ENCODE measurements at regions not wholly inside any gene's neighbourhood (a gene's known extent, or its start where the extent isn't known, plus 50 kb on each side); places are given as distances from the start of the nearest gene placed in this dataset.

- no peak for DNase-seq
These were observed 473.8 kb downstream of the TAFA4 start for GRCh38 chr3:68458581-68458980.

GRCh38 chr3:68448510-68449383 lies 483.6 kb downstream of the TAFA4 start:
- no peak for DNase-seq

GRCh38 chr3:68447885-68448284 lies 484.5 kb downstream of the TAFA4 start:
- DNase-seq, result no peak

- no peak for DNase-seq
These were observed 491.3 kb downstream of the TAFA4 start for GRCh38 chr3:68441054-68441453.

GRCh38 chr3:68436619-68437401 lies 495.5 kb downstream of the TAFA4 start:
- no peak for DNase-seq

DNA sequence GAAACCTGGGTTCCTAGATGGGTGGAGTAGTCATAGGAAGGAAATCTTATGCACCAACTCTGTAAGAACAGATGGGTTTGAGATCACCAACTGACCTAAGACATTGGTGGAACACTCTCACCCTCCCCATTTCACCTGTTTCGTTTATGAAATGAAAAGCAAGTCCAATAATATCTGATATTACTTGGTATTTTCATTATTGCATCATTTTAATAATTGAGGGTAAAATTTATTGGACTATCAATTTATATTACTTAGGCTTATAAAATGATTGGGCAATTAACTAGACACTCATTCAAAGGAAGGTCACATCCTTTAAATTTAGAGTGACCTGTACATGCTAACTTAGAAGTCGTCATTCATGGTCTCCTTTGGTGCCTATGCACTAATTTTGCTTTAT lies 503.9 kb downstream of the TAFA4 start:
- DNase-seq, result no peak

DNA sequence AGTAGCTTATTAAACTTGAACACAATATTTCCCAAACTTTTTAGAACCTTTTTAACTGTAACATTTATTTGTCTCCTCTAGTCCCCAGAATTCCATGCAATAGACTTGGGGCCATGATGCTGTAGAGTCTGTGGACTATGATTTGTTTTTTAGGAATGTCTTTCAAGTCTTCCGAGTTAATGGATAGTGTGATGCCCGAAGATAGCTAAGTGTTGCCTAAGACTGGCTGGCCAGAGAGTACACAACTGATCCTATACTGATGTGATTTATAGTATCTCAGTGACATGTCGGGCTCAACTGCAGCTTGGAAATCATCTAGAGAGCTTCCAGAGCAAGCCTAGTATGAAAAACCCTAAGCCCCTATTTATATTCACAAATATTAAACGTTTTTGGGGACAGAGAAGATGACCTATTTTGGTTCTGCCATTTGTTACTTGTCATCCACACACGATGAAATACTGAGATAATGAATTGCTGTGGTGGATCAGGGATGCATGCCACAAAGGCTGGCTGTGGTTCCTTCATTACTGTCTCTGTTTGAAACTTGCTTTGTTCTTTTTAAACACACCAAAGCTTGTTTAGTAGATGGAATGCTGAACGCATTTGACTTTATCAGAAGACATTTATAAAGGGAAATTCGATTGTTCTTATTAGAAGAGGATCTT lies 507.4 kb downstream of the TAFA4 start:
- no peak for DNase-seq

DNA sequence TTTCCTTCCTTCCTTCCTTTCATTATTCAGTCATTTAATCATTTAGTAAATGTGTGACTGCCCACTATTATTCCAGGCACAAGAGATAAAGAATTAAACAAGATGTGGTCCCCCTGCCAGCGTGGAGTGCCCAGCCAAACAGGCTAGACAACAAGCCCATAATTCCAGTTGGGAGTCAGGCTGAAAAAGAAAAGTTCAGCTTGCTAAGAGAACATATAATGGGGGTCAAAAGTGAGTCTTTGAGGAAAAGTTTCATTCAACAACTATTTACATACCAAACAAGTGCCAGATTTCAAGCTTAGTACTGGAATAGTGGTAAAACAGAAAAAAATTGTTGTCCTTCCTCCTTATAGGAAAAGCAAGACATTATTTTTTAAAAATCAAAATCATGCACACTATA lies 523.7 kb downstream of the TAFA4 start:
- DNase-seq, result no peak

DNA sequence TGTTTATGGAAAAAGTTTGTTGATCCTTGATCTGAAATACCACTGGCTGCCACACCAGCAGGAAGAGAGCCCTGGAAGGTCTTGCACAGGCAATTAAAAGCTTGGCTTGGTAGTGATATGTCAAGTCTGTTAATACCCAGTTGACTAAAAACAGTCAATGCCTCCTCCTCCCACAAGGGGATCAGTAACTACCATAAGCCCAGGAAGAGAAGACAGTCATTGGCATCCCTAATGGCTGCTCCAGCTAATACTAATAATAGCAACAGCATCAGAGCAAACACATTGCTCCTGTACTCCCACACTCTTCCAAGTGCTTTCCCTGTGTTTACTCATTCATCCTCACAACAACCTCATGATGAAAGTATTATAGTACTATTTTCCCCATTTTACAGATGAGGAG lies 528.6 kb downstream of the TAFA4 start:
- no peak for DNase-seq

DNA sequence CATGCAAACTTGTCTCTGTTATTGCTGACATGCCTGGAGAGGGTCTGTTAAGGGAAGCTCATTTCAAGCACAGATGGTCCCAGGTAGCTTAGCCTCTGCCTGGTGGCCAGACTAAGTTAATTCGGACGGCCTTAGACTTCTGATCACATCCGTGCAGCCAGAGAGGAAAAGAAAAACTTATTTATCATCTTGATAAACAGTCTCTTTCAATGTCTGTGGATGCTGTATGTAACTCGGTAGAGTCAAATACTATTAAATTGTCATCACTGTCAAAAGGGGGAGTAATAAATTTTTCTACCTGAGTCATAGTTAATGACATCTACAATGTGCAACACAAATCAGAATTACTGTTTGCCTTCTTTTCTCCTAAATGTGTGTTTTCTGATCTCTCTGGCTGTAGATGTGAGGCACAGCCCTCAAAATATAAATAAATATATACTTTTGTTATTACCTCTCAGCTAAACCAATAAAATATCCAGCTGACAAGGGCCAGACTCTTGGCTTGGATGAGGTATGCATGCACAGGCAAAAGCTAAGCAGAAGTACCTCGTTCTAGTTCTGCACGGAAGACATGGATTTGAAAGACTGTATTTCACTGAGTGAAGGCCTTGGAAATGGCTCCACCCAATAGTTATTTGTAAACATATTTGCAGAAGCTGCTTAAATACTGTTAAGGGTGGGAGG lies 530.0 kb downstream of the TAFA4 start:
- no peak for DNase-seq

- no peak for DNase-seq
These were observed 553.7 kb downstream of the TAFA4 start for GRCh38 chr3:68378631-68379030.

DNA sequence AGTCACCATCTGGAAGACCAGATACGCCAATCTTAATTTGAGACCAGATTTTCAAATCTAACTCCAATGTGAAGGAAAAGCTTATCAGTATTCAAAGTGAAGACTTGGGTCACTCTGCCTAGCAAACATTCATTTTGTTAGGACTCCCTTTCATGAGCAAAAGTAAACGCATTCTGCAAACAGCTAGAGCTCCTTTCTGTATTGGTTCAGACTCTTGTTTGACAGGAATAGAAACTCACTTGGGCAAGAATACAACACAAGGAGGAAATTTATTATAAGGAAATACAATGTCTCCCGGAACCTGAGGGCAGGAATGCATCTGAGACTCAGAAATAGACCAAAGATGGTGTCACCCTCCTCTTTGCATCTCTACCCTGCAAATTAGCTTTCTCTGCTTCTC lies 558.6 kb downstream of the TAFA4 start:
- DNase-seq, result no peak

DNA sequence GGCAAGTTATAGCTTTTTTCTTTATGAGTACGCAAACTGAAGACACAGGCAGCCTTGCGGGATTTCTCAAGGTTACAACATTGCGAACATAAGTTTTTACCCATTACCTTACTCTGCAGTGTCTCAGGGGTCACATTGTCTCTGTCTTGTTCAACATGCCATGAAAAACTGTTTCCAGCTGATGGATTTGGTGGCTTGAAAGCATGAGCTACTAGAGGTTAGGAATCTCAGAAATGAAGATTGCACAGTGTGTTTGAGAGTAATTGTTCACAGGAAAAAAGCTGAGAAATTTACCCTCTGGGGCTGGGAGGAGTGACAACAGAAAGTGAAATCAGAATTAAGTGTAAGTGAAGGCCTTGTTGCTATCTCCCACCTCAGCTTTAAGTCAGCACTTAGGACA lies 568.6 kb downstream of the TAFA4 start:
- no peak for DNase-seq

GRCh38 chr3:68360492-68360891 lies 571.9 kb downstream of the TAFA4 start:
- no peak for DNase-seq

DNA sequence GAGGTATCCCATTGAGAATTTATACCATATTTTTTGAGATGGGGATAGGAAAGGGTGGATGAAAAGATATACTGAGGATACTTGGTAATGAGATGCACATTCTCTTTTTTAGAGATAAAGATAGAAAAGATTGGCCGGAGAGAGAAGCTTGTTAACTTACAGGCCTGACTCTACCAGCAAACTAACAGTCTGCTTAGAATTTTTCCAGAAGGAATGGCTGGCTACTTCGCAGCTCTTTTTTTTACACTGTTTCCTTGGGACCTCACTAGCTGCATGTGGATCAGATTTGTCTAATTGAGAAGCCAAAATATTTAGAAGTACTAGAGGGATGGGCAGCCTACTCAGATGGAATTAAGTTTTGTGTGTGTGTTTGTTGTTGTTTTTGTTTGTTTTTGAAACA lies 586.6 kb downstream of the TAFA4 start:
- DNase-seq, result no peak

DNA sequence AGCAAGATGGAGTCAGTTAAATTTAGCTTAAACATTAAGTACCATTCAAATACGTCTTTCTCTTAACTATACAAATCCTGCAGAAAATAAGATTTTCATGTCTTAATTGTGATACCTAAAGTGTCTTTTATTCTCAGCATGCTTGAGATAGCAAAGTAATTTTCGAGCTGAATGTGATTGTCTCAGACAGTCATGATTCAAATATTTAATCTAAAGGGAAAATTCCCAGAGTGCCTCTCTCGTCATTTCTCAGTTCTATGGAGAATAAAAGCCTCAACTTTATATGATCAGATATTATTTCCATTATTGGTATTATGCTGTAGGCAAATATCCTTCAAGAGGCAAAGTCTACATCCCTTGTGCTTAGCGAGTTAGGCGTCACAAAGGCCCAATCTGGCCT lies 589.9 kb downstream of the TAFA4 start:
- no peak for DNase-seq

- DNase-seq, result no peak
These were observed 596.3 kb downstream of the TAFA4 start for GRCh38 chr3:68336042-68336441.

DNA sequence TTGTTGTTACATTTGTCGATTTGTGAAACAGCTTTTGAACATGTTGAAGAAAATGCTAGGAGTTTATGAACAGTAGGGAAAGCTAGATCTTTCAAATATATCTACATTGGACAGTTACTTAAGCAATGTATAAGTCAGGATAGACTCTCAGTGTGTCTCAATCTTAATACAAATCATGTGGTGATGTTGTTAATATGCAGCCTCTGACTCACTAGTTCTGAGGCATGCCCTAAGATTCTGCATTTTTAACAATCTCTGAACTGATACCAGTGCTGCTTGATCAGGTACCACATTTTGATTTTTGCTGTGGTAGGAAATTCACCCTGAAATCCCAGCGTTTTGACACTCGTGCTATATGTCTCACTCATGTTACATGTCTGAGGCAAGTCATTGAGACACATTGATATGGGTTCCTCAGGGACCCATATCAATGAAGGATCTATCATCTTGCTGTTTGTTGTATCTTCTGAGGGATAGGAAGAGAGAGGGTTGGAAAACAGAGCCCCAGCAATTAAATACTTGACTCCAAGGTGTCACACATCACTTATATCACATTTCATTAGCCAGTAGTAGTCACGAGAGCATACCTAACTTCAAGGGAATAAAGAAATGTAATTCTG lies 597.9 kb downstream of the TAFA4 start:
- DNase-seq, result no peak

- DNase-seq, result no peak
These were observed 604.3 kb downstream of the TAFA4 start for GRCh38 chr3:68328049-68328448.

GRCh38 chr3:68315964-68316363 lies 616.4 kb downstream of the TAFA4 start:
- no peak for DNase-seq

- no peak for DNase-seq
These were observed 616.8 kb downstream of the TAFA4 start for GRCh38 chr3:68315546-68315945.

GRCh38 chr3:68306571-68306970 lies 625.8 kb downstream of the TAFA4 start:
- no peak for DNase-seq

GRCh38 chr3:68295457-68295856 lies 636.9 kb downstream of the TAFA4 start:
- no peak for DNase-seq

Data from stimulated activated CD4-positive, alpha-beta T cell treated with anti-CD3 and anti-CD28 coated beads, Interleukin-4, amount 100 ng/mL, for 24 hours (primary cell).